Upper lobe of left lung (tissue), 4 donors: ENCODE measurements at regions not wholly inside any gene's neighbourhood (a gene's known extent, or its start where the extent isn't known, plus 50 kb on each side); places are given as distances from the start of the nearest gene placed in this dataset.

Experiments
- CTCF ChIP-seq, 6 experiments: fragments of 450-650 bp in 4 of 6; fragments of 200-600 bp in 2 of 6; sonication (generic) in 2 of 6; IDR thresholded peaks; one replicate each; pipeline ENCODE4 v1.5.1; 2016 to 2019; ENCODE audit warnings: antibody characterized with exemption in 6 of 6
- EP300 ChIP-seq, 4 donors: sonication (generic); formaldehyde crosslinking; IDR thresholded peaks; one replicate each; pipeline ENCODE4 v1.5.1; 2017; ENCODE audit warnings: antibody characterized with exemption in 4 of 4, control low read depth in 2 of 4
- POLR2A ChIP-seq, 4 donors: fragments of 450-650 bp; IDR thresholded peaks; one replicate each; pipeline ENCODE4 v1.5.1; 2016 to 2017; ENCODE audit warnings: antibody characterized with exemption in 4 of 4, mild to moderate bottlenecking in 2 of 4

- TF ChIP-seq EP300 (IDR thresholded peaks at IDR 0.05) (no peak), CTCF (IDR thresholded peaks at IDR 0.05) (no peak), POLR2A (IDR thresholded peaks at IDR 0.05) (no peak)
Measured at GRCh38 chrX:39313146-39313545, 511.9 kb downstream of the MID1IP1 start.
